Left lung (tissue), 4 donors: ENCODE measurements at regions not wholly inside any gene's neighbourhood (a gene's known extent, or its start where the extent isn't known, plus 50 kb on each side); places are given as distances from the start of the nearest gene placed in this dataset.

Experiments
- ATAC-seq: fragments of 200-7000 bp; cut with Tn5 transposase; one replicate; pipeline ENCODE4 v1.9.1; 2020; ENCODE audit warnings: moderate library complexity
- DNase-seq, 4 donors: peaks; one replicate each; pipeline ENCODE4 v3.0.0-alpha.2; 2013 to 2020
- H3K27ac ChIP-seq, 2 donors: fragments of 200-600 bp; sonication (generic) in 1 of 2; one replicate each; pipeline versions ENCODE4 v1.5.0 to v1.8.0; 2020 to 2021
- H3K27me3 ChIP-seq, 2 donors: fragments of 200-600 bp; sonication (generic) in 1 of 2; one replicate each; pipeline versions ENCODE4 v1.5.0 to v1.8.0; 2020 to 2021
- H3K36me3 ChIP-seq, 2 donors: fragments of 200-600 bp; sonication (generic) in 1 of 2; one replicate each; pipeline versions ENCODE4 v1.5.0 to v1.8.0; 2020 to 2021
- H3K4me1 ChIP-seq, 2 donors: fragments of 200-600 bp; one replicate each; pipeline ENCODE4 v1.8.0; 2021
- H3K4me3 ChIP-seq, 2 donors: fragments of 200-600 bp; sonication (generic) in 1 of 2; one replicate each; pipeline versions ENCODE4 v1.5.0 to v1.8.0; 2020 to 2021; ENCODE audit warnings: mild to moderate bottlenecking in 1 of 2
- H3K9me3 ChIP-seq, 2 donors: fragments of 200-600 bp; sonication (generic) in 1 of 2; one replicate each; pipeline versions ENCODE4 v1.5.0 to v1.8.0; 2020 to 2021
- intact Hi-C, 2 donors: fragments of 100-400 bp; cut with DNase I; formaldehyde crosslinking; loops; one replicate each; pipeline versions ENCODE4 v1.11.2 to v1.14.2; 2022
- TF ChIP-seq, protein P1 (sequence below), 2 donors: fragments of 200-600 bp; sonication (generic) in 1 of 2; IDR thresholded peaks; one replicate each; pipeline versions ENCODE4 v1.5.0 to v1.8.0; 2021; ENCODE audit warnings: antibody characterized with exemption in 2 of 2
- donor health status: DM: no; HTN: yes; CAD: no.
- donor health status: DM: no; HTN: no; CAD: no.

- no peaks in the 10 kb centered on the region for H3K4me1 ChIP-seq
- no peak overlapping the region for H3K4me3 ChIP-seq
- H3K36me3 ChIP-seq, result no peaks in the 10 kb centered on the region
- TF ChIP-seq, protein P1, sequence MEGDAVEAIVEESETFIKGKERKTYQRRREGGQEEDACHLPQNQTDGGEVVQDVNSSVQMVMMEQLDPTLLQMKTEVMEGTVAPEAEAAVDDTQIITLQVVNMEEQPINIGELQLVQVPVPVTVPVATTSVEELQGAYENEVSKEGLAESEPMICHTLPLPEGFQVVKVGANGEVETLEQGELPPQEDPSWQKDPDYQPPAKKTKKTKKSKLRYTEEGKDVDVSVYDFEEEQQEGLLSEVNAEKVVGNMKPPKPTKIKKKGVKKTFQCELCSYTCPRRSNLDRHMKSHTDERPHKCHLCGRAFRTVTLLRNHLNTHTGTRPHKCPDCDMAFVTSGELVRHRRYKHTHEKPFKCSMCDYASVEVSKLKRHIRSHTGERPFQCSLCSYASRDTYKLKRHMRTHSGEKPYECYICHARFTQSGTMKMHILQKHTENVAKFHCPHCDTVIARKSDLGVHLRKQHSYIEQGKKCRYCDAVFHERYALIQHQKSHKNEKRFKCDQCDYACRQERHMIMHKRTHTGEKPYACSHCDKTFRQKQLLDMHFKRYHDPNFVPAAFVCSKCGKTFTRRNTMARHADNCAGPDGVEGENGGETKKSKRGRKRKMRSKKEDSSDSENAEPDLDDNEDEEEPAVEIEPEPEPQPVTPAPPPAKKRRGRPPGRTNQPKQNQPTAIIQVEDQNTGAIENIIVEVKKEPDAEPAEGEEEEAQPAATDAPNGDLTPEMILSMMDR (IDR thresholded peaks at IDR 0.05), result no peak
- H3K9me3 ChIP-seq, result no peaks in the 10 kb centered on the region
- DNase-seq (no peak), ATAC-seq (no peak)
- intact Hi-C loops, result no loop called here
- no peak overlapping the region for H3K27ac ChIP-seq
- H3K27me3 ChIP-seq, result no peaks in the 10 kb centered on the region
Observed at GRCh38 chr7:132641238-132641637, 65.0 kb upstream of the PLXNA4 start.

DNA sequence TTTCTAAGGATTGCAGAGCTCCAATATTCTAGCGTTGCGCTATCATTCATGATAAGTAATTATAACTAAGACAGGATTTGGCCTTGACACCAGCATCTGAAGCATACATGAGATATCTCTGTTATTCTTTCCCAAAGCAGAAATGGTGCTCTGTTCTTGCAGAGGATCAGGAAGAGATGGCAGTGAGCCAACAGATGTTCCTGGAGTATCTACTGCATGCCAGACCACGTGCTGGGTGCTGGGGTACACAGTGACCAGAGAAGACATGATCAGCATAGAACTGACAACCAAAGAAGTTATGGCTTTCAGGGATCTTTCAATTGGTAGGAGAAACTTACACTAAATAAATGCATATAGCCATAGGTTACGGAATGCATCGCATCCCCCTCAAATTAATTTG, 63.7 kb upstream of the PLXNA4 start:
- H3K27ac ChIP-seq, result no peak overlapping the region
- DNase-seq, result no peak
- ATAC-seq, result no peak
- H3K9me3 ChIP-seq, result no peaks in the 10 kb centered on the region
- H3K4me1 ChIP-seq, result no peaks in the 10 kb centered on the region
- H3K4me3 ChIP-seq, result no peak overlapping the region
- TF ChIP-seq, protein P1 (IDR thresholded peaks at IDR 0.05), result no peak
- H3K36me3 ChIP-seq, result no peaks in the 10 kb centered on the region
- intact Hi-C loops, result no loop called here
- no peaks in the 10 kb centered on the region for H3K27me3 ChIP-seq

GRCh38 chr7:132638000-132638399, 61.7 kb upstream of the PLXNA4 start:
- no peaks in the 10 kb centered on the region for H3K9me3 ChIP-seq
- no peak for DNase-seq
- no peak overlapping the region for H3K4me3 ChIP-seq
- no peaks in the 10 kb centered on the region for H3K27me3 ChIP-seq
- no peak for ATAC-seq
- no peaks in the 10 kb centered on the region for H3K4me1 ChIP-seq
- H3K36me3 ChIP-seq, result no peaks in the 10 kb centered on the region
- no peak overlapping the region for H3K27ac ChIP-seq
- intact Hi-C loops, result no loop called here
- TF ChIP-seq, protein P1 (IDR thresholded peaks at IDR 0.05), result no peak

DNA sequence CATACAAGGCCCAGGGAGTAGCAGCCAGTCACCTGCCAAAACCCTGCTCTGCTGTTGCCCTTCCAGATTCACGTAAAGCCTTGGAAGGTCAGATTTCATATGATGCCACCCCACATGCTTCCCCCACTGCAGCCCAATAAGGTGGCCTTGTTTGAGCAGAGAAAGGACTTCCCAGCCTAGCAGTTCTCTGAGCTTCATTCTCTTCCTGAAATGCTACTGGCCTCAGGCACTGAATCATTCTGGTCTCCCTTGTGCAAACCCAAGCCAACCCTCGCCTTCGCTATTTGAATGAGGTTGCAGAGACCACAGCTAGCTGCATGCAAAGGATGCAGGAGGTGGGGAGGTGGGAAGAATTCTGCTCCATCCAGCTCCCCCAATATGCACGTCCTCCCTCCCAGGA, 60.3 kb upstream of the PLXNA4 start:
- intact Hi-C loops, result no loop called here
- H3K36me3 ChIP-seq, result no peaks in the 10 kb centered on the region
- H3K27ac ChIP-seq, result no peak overlapping the region
- no peaks in the 10 kb centered on the region for H3K4me1 ChIP-seq
- TF ChIP-seq, protein P1 (IDR thresholded peaks at IDR 0.05), result no peak
- ATAC-seq, result no peak
- no peaks in the 10 kb centered on the region for H3K27me3 ChIP-seq
- H3K9me3 ChIP-seq, result no peaks in the 10 kb centered on the region
- DNase-seq, result no peak
- no peak overlapping the region for H3K4me3 ChIP-seq

DNA sequence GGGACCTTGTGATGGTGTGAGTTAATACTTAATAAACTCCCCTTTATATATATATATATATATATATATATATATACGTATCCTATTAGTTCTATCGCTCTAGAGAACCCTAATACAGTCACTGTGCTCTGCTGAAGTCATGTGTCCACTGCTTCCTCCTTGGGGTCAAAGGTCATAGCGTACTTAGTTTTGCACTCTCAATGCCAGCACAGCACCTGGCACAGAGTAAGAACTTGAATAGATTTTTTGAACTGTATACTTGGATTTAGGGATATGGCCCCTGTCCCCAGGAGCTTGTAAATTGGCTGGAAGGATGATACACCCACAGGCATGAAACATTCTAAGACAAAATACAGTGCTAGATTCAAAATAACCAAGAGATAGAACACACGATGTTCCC, 58.9 kb upstream of the PLXNA4 start:
- Histone ChIP-seq H3K27me3 (no peaks in the 10 kb centered on the region), H3K4me3 (no peak overlapping the region), H3K9me3 (no peaks in the 10 kb centered on the region), H3K4me1 (no peaks in the 10 kb centered on the region), H3K27ac (no peak overlapping the region), H3K36me3 (no peaks in the 10 kb centered on the region)
- no peak for DNase-seq
- intact Hi-C loops, result no loop called here
- TF ChIP-seq, protein P1 (IDR thresholded peaks at IDR 0.05), result no peak
- ATAC-seq, result no peak
